HG03025 (cell line): ENCODE measurements at regions not wholly inside any gene's neighbourhood (a gene's known extent, or its start where the extent isn't known, plus 50 kb on each side); places are given as distances from the start of the nearest gene placed in this dataset.

ENCODE experiments used
- ATAC-seq: cut with Tn5 transposase; IDR thresholded peaks from one replicate; pipeline ENCODE4 v1.9.1; 2021; ENCODE audit warnings: mild to moderate bottlenecking, moderate library complexity; ENCODE audit not compliant: unreplicated experiment, low FRiP score

DNA sequence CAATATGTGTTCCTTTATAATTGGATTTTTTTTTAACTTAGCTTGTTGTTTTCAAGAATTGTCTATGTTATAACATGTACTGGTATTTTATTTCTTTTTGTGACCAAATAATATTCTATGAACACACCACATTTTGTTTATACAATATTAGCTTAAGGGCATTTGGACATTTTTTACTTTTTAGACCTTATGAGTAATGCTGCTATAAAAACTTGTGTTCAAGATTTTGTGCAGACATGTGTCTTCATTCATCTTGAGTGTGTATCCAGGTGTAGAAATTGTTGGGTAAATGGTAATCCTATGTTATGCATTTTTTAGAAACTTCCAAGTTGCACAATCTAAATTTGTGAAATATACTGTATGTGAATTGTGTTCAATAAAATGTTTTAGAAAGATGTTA is 936.7 kb downstream of the CCSER2 start:
- ATAC-seq: no peak

DNA sequence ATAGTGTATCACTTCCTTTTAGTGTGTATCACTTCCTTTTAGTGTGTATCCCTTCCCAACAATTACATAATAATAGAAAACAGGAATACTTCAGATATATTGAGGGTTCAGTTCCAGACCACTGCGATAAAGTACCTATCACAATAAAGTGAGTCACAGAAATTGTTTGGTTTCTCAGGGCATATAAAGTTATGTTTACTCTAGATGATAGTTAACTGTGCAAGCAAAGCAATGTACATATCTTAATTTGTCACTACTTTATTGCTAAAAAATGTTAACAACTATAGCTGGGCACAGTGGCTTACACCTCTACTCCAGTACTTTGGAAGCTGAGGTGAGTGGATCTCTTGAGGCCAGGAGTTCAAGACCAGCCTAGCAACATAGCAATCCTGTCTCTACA is 938.4 kb downstream of the CCSER2 start:
- ATAC-seq: no peak

GRCh38 chr10:85280014-85280413 is 951.6 kb downstream of the CCSER2 start:
- ATAC-seq: no peak

DNA sequence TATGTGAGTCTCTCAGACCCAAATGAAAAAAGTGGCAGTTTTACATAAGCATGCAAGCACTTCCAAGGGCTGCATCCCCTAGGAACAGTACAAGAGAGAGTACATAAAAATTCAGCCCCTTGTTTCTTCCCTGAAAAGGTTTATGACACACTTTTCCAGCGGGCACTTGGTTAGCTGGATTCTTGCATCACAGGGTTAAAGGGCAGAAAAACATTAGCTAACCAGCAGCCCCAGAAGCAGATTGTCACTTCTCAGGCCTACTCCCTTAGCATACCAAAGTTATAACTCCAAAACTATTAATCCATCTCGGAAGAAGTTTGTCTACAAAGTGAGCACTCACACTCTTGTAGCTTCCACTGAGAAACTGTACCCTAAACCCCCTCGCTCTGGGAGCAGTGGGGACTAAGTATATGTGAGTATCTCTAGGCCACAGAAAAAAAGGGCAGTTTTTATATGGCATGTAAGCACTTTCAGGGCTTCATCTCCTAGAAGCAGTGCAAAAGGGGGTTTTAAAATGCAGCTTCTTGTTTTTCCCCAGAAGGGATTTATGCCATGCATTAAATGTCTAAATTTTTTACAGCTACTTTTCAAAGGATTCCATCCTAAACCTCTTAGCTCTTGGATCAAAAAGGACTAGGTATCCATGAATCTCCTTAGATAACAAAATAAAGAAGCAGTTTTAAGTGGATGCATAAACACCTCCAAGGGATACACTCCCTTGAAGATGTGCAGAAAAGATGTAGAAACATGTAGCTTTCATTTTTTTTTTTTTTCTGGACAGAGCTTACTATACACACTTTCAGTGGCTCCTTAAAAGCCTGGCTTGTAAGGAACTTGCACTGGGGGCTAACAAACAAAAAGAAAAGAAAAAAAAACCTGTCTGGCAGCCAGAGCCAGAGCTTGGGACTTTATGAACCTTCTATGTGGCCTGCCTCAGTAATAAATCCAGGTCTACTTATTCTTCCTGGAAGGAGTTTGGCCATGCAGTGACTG is 956.7 kb downstream of the CCSER2 start:
- no peak for ATAC-seq

GRCh38 chr10:85293483-85293882 is 965.1 kb downstream of the CCSER2 start:
- no peak for ATAC-seq

- no peak for ATAC-seq
Measured at GRCh38 chr10:85311613-85312337, 983.4 kb downstream of the CCSER2 start.

GRCh38 chr10:85315657-85316056 is 987.3 kb downstream of the CCSER2 start:
- ATAC-seq: no peak

DNA sequence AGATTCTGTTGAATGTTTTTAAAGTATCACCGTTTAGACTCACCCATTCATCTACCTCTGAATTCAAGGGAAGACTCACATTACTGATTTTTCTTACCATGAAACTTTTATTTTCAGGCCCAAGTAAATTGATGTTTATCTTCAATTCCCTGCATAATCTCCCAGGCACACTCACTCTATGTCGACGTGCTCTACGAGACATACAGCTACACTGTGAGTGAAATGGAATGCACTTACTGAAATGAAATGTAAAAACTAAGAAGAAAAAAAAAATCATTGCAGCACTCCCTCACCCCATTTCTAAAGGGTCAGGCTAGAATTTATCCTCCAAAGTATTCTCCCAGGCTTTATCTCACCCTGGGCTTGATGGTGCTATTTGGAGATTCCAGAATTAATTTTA is 987.9 kb downstream of the CCSER2 start:
- ATAC-seq: no peak

GRCh38 chr10:85317827-85318226 is 989.4 kb downstream of the CCSER2 start:
- no peak for ATAC-seq

GRCh38 chr10:85318809-85319807 is 990.7 kb downstream of the CCSER2 start:
- no peak for ATAC-seq

GRCh38 chr10:85319826-85320225 is 991.4 kb downstream of the CCSER2 start:
- ATAC-seq: no peak

DNA sequence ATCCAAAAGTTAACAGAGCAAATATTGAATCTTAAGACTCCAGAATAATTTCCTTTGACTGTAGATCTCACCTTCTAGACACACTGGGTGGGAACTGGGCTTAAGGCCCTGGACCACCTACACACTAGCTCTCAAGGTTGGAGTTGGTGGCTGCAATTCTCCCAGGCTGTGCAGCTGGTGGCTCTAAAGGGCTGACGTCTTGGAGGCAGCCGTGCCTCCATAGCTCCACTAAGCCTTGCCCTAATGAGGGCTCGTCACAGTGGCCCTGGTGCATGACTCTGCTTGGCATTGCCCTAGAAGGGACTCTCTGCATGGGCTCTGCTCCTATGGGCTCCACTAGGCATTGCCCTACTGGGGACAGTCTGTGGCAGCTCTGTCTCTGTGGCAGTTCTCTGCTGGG is 1005.2 kb downstream of the CCSER2 start:
- no peak for ATAC-seq

DNA sequence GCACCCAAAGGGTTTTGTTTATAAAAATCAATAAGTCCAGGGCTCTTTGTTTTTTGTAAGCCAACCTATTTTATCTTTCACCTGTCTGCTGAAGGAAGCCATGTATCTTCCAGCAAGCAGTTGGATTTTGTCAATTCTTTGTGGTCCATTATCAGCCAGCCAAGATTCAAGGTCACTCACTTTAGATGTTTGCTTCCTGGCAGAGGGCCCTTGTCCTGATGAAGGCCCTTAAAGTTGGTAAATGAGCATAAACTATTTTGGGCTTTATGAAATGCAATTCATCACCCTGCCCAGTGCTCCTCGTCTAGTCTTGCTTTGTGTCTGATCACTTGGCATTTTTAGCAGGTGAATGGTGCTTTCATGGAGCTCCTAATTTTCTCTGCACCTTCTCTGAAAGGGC is 1004.2 kb downstream of the GRID1 start:
- ATAC-seq: no peak

- no peak for ATAC-seq
Measured at GRCh38 chr10:85377029-85377806, 989.4 kb downstream of the GRID1 start.

DNA sequence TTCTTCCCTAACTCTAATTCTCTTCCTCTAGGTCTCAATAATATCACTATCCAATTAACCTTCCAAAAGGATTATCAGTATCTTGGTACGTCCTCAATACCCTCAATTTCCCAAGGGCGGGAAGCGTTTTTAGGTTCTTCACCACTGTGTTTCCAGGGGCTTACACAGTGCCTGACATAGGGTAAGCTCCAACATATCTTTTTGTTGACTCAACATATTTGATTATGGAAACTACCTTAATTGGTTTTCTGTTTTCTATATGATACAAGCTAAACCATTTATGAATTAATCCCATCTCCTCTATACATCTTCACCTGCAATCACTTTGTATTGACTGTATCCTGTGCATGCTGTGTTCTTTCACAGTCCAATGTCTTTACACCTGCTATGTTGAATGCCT is 987.3 kb downstream of the GRID1 start:
- ATAC-seq: no peak

DNA sequence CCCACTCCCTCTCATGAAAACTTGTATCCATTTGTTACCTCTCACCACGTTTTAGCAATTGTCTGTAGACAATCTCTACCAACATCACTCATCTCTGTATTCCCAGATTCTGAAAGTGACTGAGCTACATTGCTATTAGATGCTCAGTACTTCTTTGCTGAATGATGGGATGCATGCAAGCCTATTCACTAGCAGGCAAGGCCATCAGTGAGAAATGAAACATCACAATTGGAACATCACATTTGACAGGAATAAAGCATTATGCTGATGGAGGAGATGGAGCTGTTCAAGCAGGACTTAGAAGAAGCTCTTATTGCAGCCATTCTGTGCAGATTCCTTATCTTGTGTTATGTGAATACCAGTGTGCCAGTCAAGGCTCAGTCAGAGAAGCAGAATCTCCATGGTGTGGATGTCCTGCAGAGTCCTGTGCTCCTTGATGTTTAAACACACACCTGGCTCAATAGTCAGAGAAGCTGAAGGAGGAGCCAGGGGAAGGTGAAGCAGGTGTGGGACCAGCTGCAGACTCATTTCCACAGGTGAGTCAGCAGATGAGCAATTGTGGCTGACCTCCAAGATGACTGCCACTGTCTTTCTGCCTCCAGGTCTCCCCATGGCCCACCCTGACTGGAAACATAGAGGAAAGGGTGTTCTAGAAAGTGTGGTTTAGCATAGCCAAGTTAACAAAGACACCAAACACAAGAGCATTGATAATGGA is 965.5 kb downstream of the GRID1 start:
- no peak for ATAC-seq

DNA sequence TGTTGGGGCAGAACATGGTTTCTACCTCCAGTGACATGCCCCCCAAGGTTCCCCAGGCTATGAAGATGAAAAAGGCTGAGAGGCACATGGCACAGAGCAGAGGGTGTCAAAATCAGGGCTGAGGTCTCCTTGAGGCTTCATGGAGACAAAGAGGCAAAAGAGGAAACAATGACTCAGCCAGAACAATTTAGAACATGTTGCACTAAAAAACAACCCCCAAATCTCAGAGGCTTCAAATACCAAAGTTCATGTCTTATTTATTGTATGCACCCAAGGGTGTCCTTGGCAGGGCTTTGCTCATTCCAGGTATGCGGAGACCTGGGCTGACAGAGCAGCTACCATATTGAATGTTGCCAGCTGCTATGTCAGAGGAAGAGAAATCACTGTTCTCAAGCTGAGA is 964.1 kb downstream of the GRID1 start:
- ATAC-seq: no peak

DNA sequence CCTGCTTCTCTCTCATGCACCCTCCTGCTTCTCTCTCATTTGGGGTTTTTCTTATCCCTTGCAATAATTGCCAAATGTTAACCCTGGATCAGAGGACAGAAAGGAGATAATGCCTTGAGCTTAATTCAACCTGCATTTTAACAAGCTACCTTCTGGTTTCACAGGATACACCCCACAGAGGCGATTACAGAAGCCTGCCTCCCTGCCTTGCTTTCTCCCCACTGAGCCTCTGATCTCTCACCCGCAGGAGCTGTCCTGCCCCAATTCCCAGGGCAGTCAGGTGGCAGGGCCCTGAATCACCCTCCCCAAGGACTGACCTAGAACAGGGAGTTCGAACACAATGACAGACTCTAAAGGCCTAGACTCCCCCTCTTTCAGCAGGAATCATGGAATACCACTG is 959.5 kb downstream of the GRID1 start:
- no peak for ATAC-seq

- ATAC-seq: no peak
Measured at GRCh38 chr10:85408388-85408787, 958.2 kb downstream of the GRID1 start.
